ENCODE measurements at regions not wholly inside any gene's neighbourhood (a gene's known extent, or its start where the extent isn't known, plus 50 kb on each side); places are given as distances from the start of the nearest gene placed in this dataset.

DNA sequence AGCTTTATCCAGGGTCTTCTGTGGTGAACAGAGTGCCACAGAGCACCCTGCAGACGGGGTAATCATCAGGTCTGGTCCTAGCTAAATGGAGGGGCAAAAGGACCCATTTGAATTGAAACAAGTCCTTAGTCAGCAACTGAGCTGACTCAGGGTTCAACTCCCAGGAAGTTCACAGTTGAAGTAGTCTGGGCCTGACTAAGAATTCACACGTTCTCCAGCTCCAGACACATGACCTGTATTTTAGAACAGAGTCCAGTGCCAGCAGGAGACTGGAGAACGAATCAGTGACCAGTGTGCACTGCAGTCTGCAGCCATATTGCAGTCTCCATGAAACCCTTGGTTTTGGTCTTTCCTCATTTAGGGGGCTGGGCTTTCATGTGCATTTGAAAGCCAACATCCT is 85.2 kb downstream of the ELOVL4 start:
- Histone ChIP-seq H3K9ac (ENCODE audit: insufficient read depth, low read depth, low read length) (no peak overlapping the region), H4K20me1 (ENCODE audit: insufficient read depth, low read length) (no peaks in the 10 kb centered on the region), H2AFZ (ENCODE audit: low read length) (no peak overlapping the region), H3K4me2 (ENCODE audit: low read depth, low read length) (no peak overlapping the region), H3K27me3 (ENCODE audit: control insufficient read depth in 1 of 2, insufficient read depth in 2 of 2, low read length in 2 of 2) (no peaks in the 10 kb centered on the region; a peak in 1 of 5 replicates), H3K4me1 (ENCODE audit: insufficient read depth, low read length) (no peaks in the 10 kb centered on the region), H3K79me2 (ENCODE audit: insufficient read depth, low read length) (no peaks in the 10 kb centered on the region), H3K27ac (ENCODE audit: extremely low read length, insufficient read depth, low read length) (no peak overlapping the region), H3K4me3 (replicated peaks in 1 of 3; ENCODE audit: insufficient read depth in 1 of 3, low read depth in 2 of 3, low read length in 3 of 3) (no peak overlapping the region), H3K36me3 (replicated peaks in 1 of 2; ENCODE audit: control insufficient read depth in 1 of 2, insufficient read depth in 2 of 2, low read length in 2 of 2) (no peaks in the 10 kb centered on the region), H3K9me3 (ENCODE audit: low read length) (no peaks in the 10 kb centered on the region)
- no TSS peak for BruUV-seq (replicated peaks)
- intact Hi-C loops (cut with micrococcal nuclease; ENCODE audit: unreplicated experiment) (no loop called here), in situ Hi-C loops (cut with HindIII; ENCODE audit: extremely low pct_ligation_motif_present, low pct_unique_long_range_greater_than_20kb) (no loop called here)
- no peak for TF ChIP-seq ZNF446 (CRISPR knock-in tag; IDR thresholded peaks at IDR 0.05)
- no peak for TF ChIP-seq ZNF678 (CRISPR knock-in tag; IDR thresholded peaks at IDR 0.05)
- no peak for TF ChIP-seq ZFP36L1 (CRISPR knock-in tag; IDR thresholded peaks at IDR 0.05)
- no peak for TF ChIP-seq ZNF282 (IDR thresholded peaks at IDR 0.05; ENCODE audit: partially characterized antibody)
- no peak for TF ChIP-seq SP2 (CRISPR knock-in tag; IDR thresholded peaks at IDR 0.05)
- TF ChIP-seq AGO1 (IDR thresholded peaks at IDR 0.05; ENCODE audit: low read depth, low read length, poor library complexity, severe bottlenecking), result no peak
- no peak for TF ChIP-seq ZNF335 (CRISPR knock-in tag; IDR thresholded peaks at IDR 0.05)
- TF ChIP-seq KDM5B (CRISPR knock-in tag; IDR thresholded peaks at IDR 0.05; ENCODE audit: borderline replicate concordance), result no peak
- POLR2A ChIA-PET, result no interaction called here
- ATAC-seq (no peak), DNase-seq (ENCODE audit: low spot score) (no peak), FAIRE-seq (no peak)
- CTCF ChIA-PET (ENCODE audit: low intra/inter-chr PET ratio, low total read pairs), result no interaction called here
- WGBS (ENCODE audit: low lambda C conversion rate), result 0% methylated on average over 3 of the region's 3 CpGs

DNA sequence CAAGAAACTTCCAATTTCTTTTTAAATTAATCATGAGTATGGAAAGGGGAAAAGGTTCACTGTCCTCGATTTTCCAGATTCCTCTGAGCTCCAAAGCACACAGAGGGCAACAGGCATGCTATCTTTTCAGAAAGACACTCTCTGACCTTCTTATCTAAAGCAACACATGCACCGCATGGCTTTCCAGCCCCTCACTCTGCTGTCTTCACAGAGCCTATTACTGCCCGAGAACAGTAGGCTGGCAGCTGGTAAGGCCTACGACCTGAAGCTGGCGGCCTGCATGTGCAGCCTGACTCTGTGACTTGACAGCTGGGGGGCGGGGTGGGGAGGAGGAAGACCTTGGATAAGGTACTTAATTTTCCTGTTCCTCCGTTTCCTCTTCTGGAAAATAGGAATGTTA is 86.3 kb downstream of the ELOVL4 start:
- Histone ChIP-seq H2AFZ (ENCODE audit: low read length) (no peak overlapping the region), H4K20me1 (ENCODE audit: insufficient read depth, low read length) (no peaks in the 10 kb centered on the region), H3K79me2 (ENCODE audit: insufficient read depth, low read length) (no peaks in the 10 kb centered on the region), H3K27ac (ENCODE audit: extremely low read length, insufficient read depth, low read length) (no peak overlapping the region), H3K9ac (ENCODE audit: insufficient read depth, low read depth, low read length) (no peak overlapping the region), H3K4me1 (ENCODE audit: insufficient read depth, low read length) (no peaks in the 10 kb centered on the region), H3K4me2 (ENCODE audit: low read depth, low read length) (no peak overlapping the region), H3K4me3 (replicated peaks in 1 of 3; ENCODE audit: insufficient read depth in 1 of 3, low read depth in 2 of 3, low read length in 3 of 3) (no peak overlapping the region), H3K36me3 (replicated peaks in 1 of 2; ENCODE audit: control insufficient read depth in 1 of 2, insufficient read depth in 2 of 2, low read length in 2 of 2) (no peaks in the 10 kb centered on the region), H3K27me3 (ENCODE audit: control insufficient read depth in 1 of 2, insufficient read depth in 2 of 2, low read length in 2 of 2) (no peaks in the 10 kb centered on the region; a peak in 1 of 5 replicates), H3K9me3 (ENCODE audit: low read length) (no peaks in the 10 kb centered on the region)
- in situ Hi-C loops (cut with HindIII; ENCODE audit: extremely low pct_ligation_motif_present, low pct_unique_long_range_greater_than_20kb) (no loop called here), intact Hi-C loops (cut with micrococcal nuclease; ENCODE audit: unreplicated experiment) (no loop called here)
- WGBS (ENCODE audit: low lambda C conversion rate), result 18% methylated on average over 6 of the region's 7 CpGs
- FAIRE-seq (no peak), DNase-seq (ENCODE audit: low spot score) (no peak), ATAC-seq (no peak)
- TF ChIP-seq KMT2B (CRISPR knock-in tag; IDR thresholded peaks at IDR 0.05) (no peak), CREB1 (IDR thresholded peaks at IDR 0.05) (no peak), CREB1 (CRISPR knock-in tag; IDR thresholded peaks at IDR 0.05) (no peak), ZNF350 (CRISPR knock-in tag; IDR thresholded peaks at IDR 0.05; ENCODE audit: borderline replicate concordance, low read depth) (no peak), HMG20B (CRISPR knock-in tag; conservative IDR thresholded peaks at IDR 0.05) (no peak)
- TF ChIP-seq, protein P1, sequence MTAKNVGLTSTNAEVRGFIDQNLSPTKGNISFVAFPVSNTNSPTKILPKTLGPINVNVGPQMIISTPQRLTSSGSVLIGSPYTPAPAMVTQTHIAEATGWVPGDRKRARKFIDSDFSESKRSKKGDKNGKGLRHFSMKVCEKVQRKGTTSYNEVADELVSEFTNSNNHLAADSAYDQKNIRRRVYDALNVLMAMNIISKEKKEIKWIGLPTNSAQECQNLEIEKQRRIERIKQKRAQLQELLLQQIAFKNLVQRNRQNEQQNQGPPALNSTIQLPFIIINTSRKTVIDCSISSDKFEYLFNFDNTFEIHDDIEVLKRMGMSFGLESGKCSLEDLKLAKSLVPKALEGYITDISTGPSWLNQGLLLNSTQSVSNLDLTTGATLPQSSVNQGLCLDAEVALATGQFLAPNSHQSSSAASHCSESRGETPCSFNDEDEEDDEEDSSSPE (CRISPR knock-in tag; IDR thresholded peaks at IDR 0.05), result no peak
- TF ChIP-seq, protein P2, sequence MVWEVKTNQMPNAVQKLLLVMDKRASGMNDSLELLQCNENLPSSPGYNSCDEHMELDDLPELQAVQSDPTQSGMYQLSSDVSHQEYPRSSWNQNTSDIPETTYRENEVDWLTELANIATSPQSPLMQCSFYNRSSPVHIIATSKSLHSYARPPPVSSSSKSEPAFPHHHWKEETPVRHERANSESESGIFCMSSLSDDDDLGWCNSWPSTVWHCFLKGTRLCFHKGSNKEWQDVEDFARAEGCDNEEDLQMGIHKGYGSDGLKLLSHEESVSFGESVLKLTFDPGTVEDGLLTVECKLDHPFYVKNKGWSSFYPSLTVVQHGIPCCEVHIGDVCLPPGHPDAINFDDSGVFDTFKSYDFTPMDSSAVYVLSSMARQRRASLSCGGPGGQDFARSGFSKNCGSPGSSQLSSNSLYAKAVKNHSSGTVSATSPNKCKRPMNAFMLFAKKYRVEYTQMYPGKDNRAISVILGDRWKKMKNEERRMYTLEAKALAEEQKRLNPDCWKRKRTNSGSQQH (CRISPR knock-in tag; IDR thresholded peaks at IDR 0.05; ENCODE audit: low read depth), result no peak
- ChIA-PET POLR2A (no interaction called here), CTCF (ENCODE audit: low intra/inter-chr PET ratio, low total read pairs) (no interaction called here)
- no TSS peak for BruUV-seq (replicated peaks)

Data from HepG2 (cell line).